Midbrain (tissue), 1 donor: ENCODE measurements at regions not wholly inside any gene's neighbourhood (a gene's known extent, or its start where the extent isn't known, plus 50 kb on each side); places are given as distances from the start of the nearest gene placed in this dataset.
"Not testable (repeated sequence)": the region's sequence is repeated elsewhere in the genome, so short reads cannot be mapped to it uniquely, and the experiment has no call there.

Experiments
- DNase-seq: peaks from one replicate; lab custom pipeline; 2025; lab: John Stamatoyannopoulos, UW

DNA sequence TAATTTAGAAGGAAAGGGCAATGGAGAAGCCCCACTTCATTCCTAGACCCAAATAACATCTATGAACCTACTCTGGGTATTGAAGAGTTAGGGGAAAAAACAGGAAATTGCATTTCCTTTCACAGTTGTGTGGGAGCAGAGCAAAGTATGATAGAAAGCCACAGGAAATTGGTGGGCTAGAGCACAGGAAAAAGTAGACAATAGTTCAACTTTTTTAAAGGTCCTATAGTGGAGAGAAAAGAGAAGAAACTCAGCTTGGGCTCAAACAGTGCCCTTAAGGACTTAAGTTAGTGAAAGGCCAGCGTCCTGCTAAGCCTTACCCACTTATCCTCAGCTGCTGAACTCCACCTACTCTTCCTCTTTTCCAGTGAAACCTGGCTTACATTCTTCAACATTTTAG is 258.1 kb downstream of the DPY19L2 start:
- DNase-seq = no peak

DNA sequence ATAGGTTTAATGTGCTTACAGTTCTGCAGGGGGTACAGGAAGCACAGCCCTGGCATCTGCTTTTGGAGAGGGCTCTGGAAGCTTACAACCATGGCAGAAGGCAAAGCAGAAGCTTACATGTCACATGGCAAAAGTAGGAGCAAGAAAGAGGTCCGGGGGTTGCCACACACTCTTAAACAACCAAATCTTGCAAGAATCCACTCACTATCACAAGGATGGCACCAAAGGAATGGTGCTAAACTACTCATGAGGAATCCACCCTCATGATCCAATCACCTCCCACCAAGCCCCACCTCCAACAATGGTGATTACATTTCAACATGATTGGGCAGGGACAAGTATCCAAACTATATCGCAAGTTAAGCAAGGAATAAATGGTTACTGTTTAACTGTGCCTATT is 255.8 kb upstream of the AVPR1A start:
- DNase-seq = no peak

DNA sequence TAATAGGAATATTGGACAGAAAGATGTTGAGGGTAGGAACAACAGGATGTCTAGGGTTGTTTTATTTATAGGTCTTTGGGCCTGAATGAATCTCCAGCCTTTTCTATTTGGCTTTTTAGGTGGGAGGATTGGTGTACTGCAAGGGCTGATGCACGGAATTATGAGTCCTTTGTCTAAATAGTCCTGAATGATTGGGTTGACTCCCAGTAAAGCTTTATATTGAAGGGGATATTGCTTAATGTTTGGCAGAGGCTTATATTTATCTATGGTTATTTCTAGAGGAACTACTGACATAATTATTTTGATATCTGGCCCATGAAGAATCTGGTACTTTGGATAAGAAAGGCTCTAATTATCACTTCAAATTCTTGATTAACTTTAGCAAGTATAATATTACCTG is 253.6 kb upstream of the AVPR1A start:
- no peak for DNase-seq

DNA sequence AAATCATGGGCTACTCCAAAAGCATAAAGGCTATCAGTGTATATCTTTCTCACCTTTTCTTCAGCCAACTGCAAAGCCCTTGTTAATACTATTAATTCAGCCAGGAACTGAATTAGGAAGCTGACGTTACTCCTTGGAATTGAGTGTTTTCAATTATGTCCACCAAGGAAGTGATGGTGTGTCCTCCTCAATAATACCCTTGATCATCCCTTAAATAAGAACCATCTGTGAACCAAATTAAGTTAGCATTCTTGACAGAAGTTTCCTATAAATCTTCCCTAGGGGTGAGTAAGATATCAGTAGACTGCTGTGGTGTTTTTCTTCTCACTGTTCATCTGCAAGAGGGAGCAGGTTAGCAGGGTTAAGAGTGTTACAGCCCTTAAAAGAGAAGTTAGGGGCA is 252.3 kb upstream of the AVPR1A start:
- DNase-seq = no peak

DNA sequence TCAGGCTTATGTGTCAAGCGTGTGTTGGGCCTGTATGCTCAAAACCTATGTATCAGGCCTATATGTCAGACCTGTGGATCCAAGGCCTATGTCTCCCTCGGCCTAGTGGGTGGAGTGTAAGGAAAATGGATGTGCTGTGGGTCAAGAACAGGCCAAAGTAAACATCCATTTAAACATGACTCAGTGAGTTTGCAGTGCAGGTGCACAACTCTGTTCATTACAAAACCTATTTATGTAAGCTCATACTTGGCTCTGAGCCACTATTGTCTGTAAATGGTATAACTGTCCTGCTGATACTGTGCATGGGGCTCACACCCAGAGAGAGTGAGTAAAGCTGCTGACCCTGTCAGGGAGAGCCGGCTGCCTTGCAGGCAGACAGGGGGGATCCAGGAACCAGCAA is 249.7 kb upstream of the AVPR1A start:
- DNase-seq = no peak

DNA sequence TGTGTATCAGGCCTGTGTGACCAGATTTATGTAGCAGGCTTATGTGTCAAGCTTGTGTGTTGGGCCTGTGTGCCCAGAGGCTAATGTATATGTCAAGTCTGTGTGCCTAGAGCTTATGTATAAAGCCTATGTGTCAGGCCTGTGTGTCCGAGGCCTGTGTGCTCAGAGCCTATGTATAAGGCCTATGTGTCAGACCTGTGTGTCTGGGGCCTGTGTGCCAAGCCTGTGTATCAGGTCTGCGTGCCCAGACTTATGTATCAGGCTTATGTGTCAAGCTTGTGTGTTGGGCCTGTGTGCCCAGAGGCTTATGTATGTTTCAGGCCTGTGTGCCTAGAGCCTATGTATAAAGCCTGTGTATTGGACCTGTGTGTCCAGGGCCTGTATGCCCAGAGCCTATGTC is 249.3 kb upstream of the AVPR1A start:
- DNase-seq = no peak

DNA sequence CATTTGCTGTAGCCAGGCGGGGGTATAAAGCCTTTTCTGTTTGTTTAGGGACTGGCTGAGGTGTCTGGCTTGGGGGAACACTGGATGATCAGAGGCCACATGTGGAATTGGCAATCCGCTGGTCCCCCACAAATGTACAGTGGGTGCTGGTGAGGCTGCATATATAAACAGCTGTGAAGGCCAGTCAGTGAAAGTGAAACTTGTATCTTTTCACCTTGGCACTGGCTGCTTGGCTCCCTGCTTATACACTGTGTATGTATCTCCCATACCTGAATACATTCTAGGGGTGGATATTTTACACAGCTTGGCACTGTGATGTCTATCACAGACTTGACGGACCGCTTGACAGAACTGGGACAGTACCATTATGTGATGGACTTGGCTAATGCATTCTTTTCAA is 246.8 kb upstream of the AVPR1A start:
- no peak for DNase-seq

DNA sequence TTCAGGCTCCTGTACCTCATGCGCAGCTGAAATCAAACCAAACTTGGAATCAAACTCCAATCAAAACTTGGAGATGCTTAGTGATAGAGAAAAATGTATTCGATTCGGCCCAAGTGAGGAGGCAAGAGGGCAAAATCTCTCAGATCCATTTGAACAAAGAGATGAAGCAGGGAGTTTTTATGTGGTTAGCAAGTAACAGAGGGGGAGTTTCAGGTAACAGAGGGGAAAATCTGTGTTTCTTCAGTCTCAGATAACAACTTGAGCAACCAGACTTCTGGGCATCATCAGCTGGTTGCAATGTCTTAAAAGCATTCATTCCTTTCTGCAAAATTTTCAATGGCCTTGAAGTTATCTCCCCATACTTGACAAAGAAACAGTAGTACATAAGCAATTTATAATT is 245.1 kb upstream of the AVPR1A start:
- no peak for DNase-seq

DNA sequence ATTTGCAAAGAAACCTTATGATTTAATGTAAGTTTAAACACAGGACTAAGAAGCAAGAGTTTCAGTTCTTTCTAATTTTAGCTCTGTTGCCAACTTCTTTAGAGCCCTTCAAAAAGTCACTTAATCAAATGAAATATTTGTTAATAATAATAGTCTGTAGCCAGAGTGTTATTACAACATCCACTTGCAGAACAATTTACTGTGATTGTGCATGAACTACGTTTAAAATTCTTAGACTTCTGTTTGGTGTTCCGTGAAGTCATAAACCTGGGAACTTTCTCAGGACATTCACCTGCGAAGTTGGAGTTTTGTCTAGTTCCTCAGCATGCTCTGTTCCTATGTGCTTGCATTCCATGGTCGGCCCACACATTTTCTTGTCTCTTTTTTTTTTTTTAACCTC is 244.0 kb upstream of the AVPR1A start:
- DNase-seq = no peak

DNA sequence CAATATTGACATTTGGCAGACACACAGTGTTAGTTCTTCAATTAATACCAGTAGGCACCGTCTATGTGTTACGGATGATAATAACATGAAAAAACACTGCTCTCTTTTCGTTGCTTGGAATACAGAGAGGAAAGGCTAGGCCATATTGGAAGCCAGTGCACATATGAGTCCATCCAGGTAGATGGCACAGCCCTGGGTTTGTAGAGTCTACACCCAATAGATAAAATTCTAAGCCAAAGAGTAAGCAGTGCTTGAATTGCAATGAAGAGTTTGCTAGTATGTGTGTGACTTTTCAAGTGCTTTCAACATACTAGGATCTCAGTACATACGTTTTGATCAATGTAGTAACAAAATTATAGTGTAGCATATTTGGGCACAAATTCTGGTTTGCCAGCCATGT is 243.3 kb upstream of the AVPR1A start:
- no peak for DNase-seq

DNA sequence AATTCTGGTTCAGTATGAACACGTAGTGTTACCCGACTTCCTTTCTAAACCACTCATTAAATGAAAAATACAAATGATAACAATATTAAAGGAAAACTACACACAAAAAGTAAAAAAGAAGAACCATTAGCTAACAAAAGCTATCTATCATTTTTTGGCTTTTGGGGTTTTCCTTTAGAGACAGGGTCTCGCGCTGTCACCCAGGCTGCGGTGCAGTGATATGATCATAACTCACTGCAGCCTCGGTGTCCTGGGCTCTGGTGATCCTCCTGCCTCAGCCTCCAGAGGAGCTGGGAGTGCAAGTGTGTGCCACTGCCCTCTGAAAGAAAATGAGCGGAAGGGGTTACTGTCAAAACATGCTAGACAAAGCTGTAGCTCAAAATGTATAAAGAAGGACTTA is 238.2 kb upstream of the AVPR1A start:
- DNase-seq = no peak

DNA sequence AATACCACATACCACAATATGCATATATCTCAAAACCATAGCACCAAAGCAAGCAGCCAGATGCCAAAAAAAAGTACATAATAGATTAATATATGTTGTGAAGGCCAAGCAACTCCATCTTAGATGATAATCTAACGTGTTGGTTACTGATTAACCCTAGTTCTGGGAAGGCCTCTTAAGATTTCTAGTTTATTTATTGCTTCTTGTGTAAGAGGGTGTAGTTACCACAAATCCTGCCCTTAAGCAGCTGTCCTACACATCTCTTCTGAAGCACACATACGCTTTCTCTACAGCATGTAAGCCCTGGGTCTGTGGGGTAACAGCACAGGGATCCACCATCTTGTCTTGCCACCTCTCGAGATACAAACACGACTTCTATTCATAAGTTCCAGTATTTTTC is 236.8 kb upstream of the AVPR1A start:
- no peak for DNase-seq

DNA sequence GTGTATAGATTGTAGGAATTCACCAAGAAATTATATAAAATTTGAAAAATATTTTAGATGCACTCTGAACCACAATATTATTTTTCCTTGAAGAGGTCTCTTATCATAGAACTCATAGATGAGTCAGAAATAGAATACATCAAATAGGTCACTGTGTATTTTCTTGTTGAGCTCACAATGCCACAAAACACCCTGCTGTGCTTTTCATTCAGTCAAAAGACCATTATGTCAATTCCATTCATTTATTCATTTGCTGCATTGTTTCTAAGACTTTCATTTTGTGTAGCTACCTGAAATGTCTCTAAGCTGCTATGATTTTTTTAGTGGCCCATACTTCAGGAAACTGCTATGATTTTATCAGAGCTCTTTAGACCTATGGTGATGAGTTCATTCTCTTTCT is 231.9 kb upstream of the AVPR1A start:
- no peak for DNase-seq

DNA sequence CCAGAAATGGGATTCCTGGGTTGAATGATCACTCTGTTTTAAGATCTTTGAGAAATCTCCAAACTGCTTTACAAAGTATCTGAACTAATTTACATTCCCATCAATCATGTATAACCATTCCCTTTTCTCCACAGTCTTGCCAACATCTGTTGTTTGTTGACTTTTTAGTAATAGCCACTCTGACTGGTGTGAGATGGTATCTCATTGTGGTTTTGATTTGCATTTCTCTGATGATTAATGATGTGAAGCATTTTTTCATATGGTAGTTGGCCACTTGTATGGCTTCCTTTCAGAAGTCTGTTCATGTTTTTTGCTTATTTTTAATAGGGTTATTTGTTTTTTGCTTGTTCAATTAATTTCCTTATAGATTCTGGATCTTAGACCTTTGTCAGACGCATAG is 211.8 kb upstream of the AVPR1A start:
- DNase-seq = no peak

DNA sequence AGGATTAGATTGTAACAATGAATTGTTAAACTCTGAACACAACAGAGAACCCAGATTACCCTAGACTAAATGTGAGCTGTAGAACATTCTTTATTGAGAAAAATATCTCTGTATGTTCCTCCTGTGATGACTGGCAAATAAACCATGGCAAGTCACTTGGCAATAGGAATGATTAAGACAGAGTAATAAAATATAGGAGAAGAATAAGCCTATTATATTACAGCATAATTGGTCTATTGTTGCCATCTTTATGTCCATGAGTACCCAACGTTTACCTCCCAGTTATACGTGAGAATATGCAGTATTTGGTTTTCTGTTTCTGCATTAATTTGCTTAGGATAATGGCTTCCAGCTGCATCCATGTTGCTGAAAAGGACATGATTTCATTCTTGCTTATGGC is 211.2 kb upstream of the AVPR1A start:
- no peak for DNase-seq

DNA sequence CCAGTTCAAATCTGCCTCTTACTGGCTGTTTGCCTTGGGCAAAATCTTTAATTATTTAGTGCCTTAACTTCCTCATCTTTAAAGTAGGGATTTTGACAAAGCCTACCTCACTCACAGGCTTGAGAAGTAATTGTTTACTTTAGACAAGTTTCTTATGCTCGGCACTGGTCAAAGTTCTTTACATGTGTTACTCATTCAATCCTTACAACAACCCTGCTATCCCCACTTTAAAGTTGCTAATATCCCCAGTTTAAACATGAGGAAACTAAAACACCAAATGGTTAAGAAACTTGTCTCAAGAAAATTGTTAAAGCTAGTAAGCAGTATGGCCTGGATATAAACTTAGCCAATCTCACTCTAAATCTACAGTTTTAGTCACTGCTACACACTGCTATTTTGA is 204.0 kb upstream of the AVPR1A start:
- DNase-seq = no peak

DNA sequence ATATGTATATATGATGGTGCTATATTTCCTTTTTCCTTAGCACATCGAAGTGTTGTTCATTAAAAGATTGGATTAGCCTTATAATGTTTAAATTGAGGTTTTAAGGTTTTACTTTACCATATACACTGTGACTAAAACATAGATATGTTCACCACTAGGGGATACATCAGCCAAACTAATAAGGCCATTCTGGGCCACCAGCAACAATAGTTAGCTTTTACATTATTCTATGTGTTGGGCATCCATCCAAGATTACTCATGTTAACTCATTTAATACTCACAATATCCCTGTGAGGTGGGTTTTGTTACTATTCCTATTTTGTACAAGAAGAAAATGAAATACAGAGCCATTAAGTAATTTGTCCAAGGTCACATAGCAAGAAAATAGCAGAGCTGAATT is 202.6 kb upstream of the AVPR1A start:
- DNase-seq = no peak

DNA sequence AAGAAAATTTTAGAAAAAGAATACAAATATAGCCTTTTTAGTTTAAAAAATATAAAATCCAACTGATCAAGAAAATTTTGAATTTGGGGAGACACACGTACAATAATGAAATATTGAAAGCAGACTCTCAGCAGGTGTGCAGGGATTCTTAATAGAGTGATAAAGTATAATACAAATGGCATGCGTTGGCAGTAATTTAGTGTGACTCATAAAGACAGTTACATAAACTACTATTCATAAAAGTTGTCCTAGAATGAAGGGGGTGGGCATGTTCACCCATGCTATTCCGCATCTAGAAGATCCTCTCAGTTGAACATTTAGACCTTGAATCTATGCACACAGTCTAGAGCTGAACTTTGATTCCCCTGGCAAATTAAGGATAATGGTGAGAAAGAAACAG is 200.4 kb upstream of the AVPR1A start:
- DNase-seq = no peak

DNA sequence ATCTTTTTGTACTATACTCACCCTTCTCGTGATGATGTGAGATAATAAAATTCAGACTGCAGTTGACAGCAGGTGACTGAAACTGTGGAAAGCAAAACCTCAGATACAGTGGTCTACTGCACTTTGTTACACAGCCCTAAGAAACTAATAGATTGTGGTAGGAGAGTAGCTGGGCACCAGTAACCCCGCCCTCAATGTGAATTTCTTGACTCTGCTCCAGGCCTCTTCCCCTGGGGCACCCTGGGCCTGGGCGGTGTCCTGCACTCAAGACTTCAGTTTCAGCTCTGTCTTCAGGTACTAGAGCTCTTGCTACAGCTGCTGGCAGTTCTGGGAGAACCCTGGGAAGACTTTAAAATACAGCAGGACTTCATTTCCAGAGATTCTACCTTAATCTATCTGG is 197.6 kb upstream of the AVPR1A start:
- DNase-seq = no peak

DNA sequence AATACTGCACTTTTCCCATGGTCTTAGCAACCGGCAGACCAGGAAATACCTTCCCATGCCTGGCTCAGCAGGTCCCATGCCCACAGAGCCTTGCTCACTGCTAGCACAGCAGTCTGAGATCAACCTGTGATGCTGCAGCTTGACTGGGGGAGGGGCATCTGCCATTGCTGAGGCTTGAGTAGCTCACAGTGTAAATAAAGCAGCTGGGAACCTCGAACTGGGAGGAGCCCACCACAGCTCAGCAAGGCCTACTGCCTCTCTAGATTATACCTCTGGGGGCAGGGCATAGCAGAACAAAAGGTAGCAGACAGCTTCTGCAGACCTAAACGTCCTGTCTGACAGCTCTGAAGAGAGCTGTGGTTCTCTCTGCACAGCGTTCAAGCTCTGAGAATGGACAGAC is 186.2 kb upstream of the AVPR1A start:
- not testable (repeated sequence) for DNase-seq

DNA sequence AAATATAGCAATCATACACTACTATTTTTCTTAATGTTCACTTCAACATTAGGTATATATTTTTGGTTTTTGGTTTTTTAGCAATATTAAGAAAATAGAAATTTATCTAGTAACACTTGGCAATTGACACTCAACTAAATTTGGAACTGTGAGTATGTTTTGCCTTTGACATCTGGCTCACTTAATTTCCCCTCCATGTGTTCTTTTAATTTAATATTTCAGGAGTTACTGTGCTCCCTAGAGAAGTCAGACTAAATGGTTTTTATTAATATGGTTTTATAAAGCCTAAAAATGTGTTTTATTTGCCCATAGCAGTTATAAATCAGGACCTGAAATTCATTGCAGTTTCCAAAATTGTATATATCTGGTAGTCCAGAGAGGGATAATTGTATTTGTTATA is 175.3 kb upstream of the AVPR1A start:
- no peak for DNase-seq

DNA sequence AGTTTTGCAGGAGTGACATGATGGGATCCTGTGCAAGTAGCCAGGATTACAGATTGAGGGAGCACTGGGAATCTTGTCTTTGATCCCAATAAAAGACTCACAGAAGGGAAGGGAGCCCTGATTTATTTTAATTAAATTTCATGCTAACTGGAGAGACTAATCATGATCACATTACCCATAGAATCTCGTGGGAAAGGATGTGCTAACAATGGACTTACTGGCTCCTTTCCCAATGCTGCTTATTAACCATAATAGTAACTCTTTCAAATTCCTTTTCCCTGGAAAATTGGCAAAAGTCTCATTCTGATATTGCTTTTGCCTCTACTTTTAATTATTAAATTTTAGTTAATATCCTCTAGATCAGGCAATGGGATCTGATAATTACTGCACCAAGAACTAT is 174.8 kb upstream of the AVPR1A start:
- no peak for DNase-seq

DNA sequence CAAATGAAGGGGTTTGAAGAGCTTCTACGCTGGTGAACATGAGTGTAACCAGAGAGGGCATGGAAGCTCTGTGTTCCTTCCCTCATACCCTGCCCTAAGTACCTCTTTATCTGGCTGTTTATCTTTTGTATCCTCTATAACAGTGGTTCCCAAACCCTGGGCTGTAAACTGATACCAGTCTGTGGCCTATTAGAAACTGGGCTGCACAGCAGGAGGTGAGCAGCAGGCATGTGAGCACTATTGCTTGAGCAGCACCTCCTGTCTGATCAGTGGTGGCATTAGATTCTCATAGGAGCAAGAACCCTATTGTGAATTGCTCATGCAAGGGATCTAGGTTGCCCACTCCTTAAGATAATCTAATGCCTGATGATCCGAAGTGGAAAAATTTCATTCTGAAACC is 172.9 kb upstream of the AVPR1A start:
- DNase-seq = no peak

DNA sequence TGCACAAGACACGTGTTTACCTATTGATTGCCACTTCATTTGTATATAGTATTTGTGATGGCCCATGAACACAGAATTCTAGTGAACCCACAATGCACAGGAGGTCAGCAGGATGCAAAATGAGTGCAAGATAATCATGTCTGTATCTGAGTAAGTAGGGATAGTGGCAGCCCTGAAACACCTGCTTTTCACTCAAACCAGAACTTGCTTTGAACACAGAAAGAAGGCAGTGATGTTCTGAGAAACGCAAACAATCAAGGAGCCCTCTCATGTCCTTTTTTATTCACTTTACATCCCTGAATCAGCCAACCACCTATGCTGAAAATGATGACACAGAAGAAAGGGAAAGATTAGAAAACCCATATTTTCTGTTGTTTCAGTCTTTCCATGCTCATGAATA is 170.4 kb upstream of the AVPR1A start:
- DNase-seq = no peak

DNA sequence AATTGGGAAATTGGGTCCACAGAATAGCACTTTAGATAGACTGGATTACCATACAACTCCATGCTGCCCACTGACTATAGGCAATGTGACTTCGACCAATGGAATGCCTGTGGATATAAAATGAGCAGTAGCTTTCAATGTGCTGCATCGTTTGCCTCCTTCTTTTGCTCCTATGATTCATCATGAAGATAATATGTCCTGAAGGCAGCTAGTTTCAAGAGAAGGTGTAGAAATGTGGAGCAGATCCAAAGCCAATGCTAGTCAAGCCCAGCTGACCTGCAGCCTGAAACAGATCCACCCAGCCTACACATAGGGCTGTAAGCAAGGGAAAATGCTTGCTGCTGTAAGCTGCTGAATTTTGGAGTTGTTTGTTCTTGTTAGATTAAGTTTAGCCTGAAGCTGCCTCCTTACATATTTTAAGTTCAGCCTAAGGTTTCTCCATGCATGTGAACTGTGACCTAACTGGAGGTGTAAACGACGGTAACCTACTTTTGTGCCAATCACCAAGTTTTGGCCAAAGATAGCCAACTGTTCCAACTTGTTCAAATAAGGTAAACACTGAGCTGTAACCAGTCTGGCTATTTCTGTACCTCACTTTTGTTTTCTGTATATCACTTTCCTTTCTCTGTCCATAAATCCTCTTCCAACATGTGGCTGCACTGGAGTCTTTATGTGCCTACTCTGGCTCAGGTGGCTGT is 169.1 kb upstream of the AVPR1A start:
- DNase-seq = no peak
